H1 (cell line): ENCODE measurements at regions not wholly inside any gene's neighbourhood (a gene's known extent, or its start where the extent isn't known, plus 50 kb on each side); places are given as distances from the start of the nearest gene placed in this dataset.

Source experiments
- CTCF ChIA-PET: fragments of 300-600 bp; sonication (Branson Sonifier 250); formaldehyde crosslinking; loops from one replicate; lab custom pipeline; 2021; ENCODE audit not compliant: partially characterized antibody; lab: Charles Lee
- POLR2A ChIA-PET: fragments of 300-600 bp; sonication (Branson Sonifier 250); formaldehyde crosslinking; loops from one replicate; lab custom pipeline; 2021; ENCODE audit warnings: inconsistent platforms; ENCODE audit not compliant: partially characterized antibody; lab: Charles Lee
- DNase-seq, 2 experiments: peaks; one replicate each; pipeline versions ENCODE4 v3.0.0 to v3.0.0-alpha.2; 2010 to 2022; ENCODE audit warnings: low spot score in 2 of 2, low read depth in 1 of 2, mixed read lengths in 1 of 2
- FAIRE-seq: peaks from 2 replicates; lab custom pipeline; 2011; peaks lifted over from hg19 to GRCh38; lab: Jason Lieb, UNC
- H2AFZ ChIP-seq: 2 replicates; pipeline ENCODE4 v1.8.1; 2012; ENCODE audit warnings: low read length, inconsistent platforms
- H2AK5ac ChIP-seq: 2 replicates; pipeline ENCODE4 v1.6.1; 2013; ENCODE audit warnings: low read depth, low read length
- H2BK120ac ChIP-seq: replicated peaks from 2 replicates; pipeline ENCODE3; 2013; ENCODE audit warnings: low read depth, low read length, inconsistent platforms
- H2BK12ac ChIP-seq: 2 replicates; pipeline ENCODE4 v1.6.1; 2013; ENCODE audit warnings: low read depth, low read length
- H2BK15ac ChIP-seq: 2 replicates; pipeline ENCODE4 v1.6.1; 2013; ENCODE audit warnings: low read length
- H2BK20ac ChIP-seq: 2 replicates; pipeline ENCODE4 v1.6.1; 2013; ENCODE audit warnings: low read length
- H2BK5ac ChIP-seq: 2 replicates; pipeline ENCODE4 v1.6.1; 2013; ENCODE audit warnings: low read depth, low read length
- H3K14ac ChIP-seq: 2 replicates; pipeline ENCODE4 v1.6.1; 2013; ENCODE audit warnings: inconsistent platforms; ENCODE audit not compliant: insufficient read length
- H3K18ac ChIP-seq: 2 replicates; pipeline ENCODE4 v1.6.1; 2013; ENCODE audit warnings: low read length; ENCODE audit errors: extremely low read depth
- H3K23ac ChIP-seq: 2 replicates; pipeline ENCODE4 v1.6.1; 2013; ENCODE audit warnings: inconsistent platforms; ENCODE audit not compliant: insufficient read length
- H3K23me2 ChIP-seq: 2 replicates; pipeline ENCODE4 v1.6.1; 2013; ENCODE audit warnings: low read depth, low read length
- H3K27ac ChIP-seq: 2 replicates; pipeline ENCODE4 v1.6.1; 2011; ENCODE audit warnings: low read depth, low read length, inconsistent platforms
- H3K27me3 ChIP-seq, 4 experiments: replicated peaks in 1 of 4; 1 replicate in 1 of 4; 2 replicates in 3 of 4; pipeline versions ENCODE4 v1.6.1 to v1.8.1; 2011 to 2013; ENCODE audit warnings: low read length in 3 of 4, mild to moderate bottlenecking in 3 of 4, inconsistent platforms in 2 of 4, mixed read lengths in 2 of 4, moderate library complexity in 1 of 4; ENCODE audit not compliant: control insufficient read depth in 3 of 4, insufficient read depth in 3 of 4; ENCODE audit errors: extremely low read depth in 1 of 4
- H3K36me3 ChIP-seq, 4 experiments: 2 replicates each; pipeline versions ENCODE4 v1.6.1 to v1.8.1; 2011 to 2013; ENCODE audit warnings: mild to moderate bottlenecking in 4 of 4, low read length in 3 of 4, moderate library complexity in 2 of 4, control low read depth in 1 of 4, inconsistent platforms in 1 of 4; ENCODE audit not compliant: insufficient read depth in 4 of 4, control insufficient read depth in 2 of 4
- H3K4ac ChIP-seq: replicated peaks from 2 replicates; pipeline ENCODE3; 2013; ENCODE audit warnings: low read length, low read depth, mixed read lengths, inconsistent platforms; ENCODE audit not compliant: insufficient read length
- H3K4me1 ChIP-seq, 4 experiments: replicated peaks in 1 of 4; 1 replicate in 1 of 4; 2 replicates in 3 of 4; pipeline versions ENCODE4 v1.6.1 to v1.8.1; 2011 to 2013; ENCODE audit warnings: low read length in 3 of 4, inconsistent platforms in 2 of 4, mixed read lengths in 1 of 4; ENCODE audit not compliant: insufficient read depth in 4 of 4, control insufficient read depth in 3 of 4
- H3K4me2 ChIP-seq, 2 experiments: 2 replicates each; pipeline versions ENCODE4 v1.6.1 to v1.8.1; 2011 to 2013; ENCODE audit warnings: low read depth in 2 of 2, low read length in 2 of 2, control low read depth in 1 of 2, inconsistent platforms in 1 of 2, mild to moderate bottlenecking in 1 of 2; ENCODE audit not compliant: insufficient read depth in 1 of 2
- H3K4me3 ChIP-seq, 4 experiments: fragments of 200-600, 300-600 bp in 1 of 4; sonication (generic), shearing (Covaris generic), sonication (Bioruptor Twin) in 1 of 4; 2 replicates each; pipeline versions ENCODE4 v1.5.1 to v1.8.1; 2011 to 2016; ENCODE audit warnings: low read length in 4 of 4, low read depth in 3 of 4, control low read depth in 2 of 4, inconsistent platforms in 2 of 4, mild to moderate bottlenecking in 2 of 4, mixed read lengths in 1 of 4, moderate library complexity in 1 of 4; ENCODE audit not compliant: insufficient read depth in 2 of 4; ENCODE audit errors: extremely low read depth in 1 of 4
- H3K56ac ChIP-seq: replicated peaks from 2 replicates; pipeline ENCODE3; 2013; ENCODE audit warnings: low read depth, mild to moderate bottlenecking, mixed read lengths, low read length, inconsistent platforms; ENCODE audit not compliant: insufficient read length
- H3K79me1 ChIP-seq: 2 replicates; pipeline ENCODE4 v1.6.1; 2013; ENCODE audit warnings: low read depth, low read length, control low read depth
- H3K79me2 ChIP-seq, 2 experiments: 2 replicates each; pipeline versions ENCODE4 v1.6.1 to v1.8.1; 2012 to 2013; ENCODE audit warnings: low read length in 2 of 2, mild to moderate bottlenecking in 2 of 2, inconsistent platforms in 1 of 2; ENCODE audit not compliant: insufficient read depth in 2 of 2, control insufficient read depth in 1 of 2
- H3K9ac ChIP-seq, 4 experiments: replicated peaks in 1 of 4; 1 replicate in 1 of 4; 2 replicates in 3 of 4; pipeline versions ENCODE4 v1.6.1 to v1.8.1; 2011 to 2013; ENCODE audit warnings: low read depth in 3 of 4, low read length in 3 of 4, control low read depth in 2 of 4, mild to moderate bottlenecking in 2 of 4, moderate library complexity in 2 of 4, inconsistent platforms in 1 of 4; ENCODE audit errors: extremely low read depth in 1 of 4
- H3K9me3 ChIP-seq, 2 experiments: 2 replicates each; pipeline versions ENCODE4 v1.6.1 to v1.8.1; 2012 to 2013; ENCODE audit warnings: mild to moderate bottlenecking in 2 of 2, moderate library complexity in 2 of 2, control low read depth in 1 of 2, inconsistent platforms in 1 of 2, low read depth in 1 of 2, low read length in 1 of 2, mixed read lengths in 1 of 2; ENCODE audit not compliant: insufficient read depth in 2 of 2
- H4K20me1 ChIP-seq, 2 experiments: replicated peaks in 1 of 2; 2 replicates each; pipeline versions ENCODE3 to v1.8.1; 2011 to 2013; ENCODE audit warnings: inconsistent platforms in 2 of 2, low read length in 2 of 2, mild to moderate bottlenecking in 1 of 2; ENCODE audit not compliant: insufficient read depth in 2 of 2, control insufficient read depth in 1 of 2
- H4K5ac ChIP-seq: 2 replicates; pipeline ENCODE4 v1.6.1; 2013; ENCODE audit warnings: low read length, low read depth, mixed read lengths, inconsistent platforms; ENCODE audit not compliant: insufficient read length
- H4K8ac ChIP-seq: 2 replicates; pipeline ENCODE4 v1.8.0; 2013; ENCODE audit warnings: mild to moderate bottlenecking, moderate library complexity, low read length, inconsistent platforms; ENCODE audit not compliant: insufficient read depth; ENCODE audit errors: extremely low read depth
- H4K91ac ChIP-seq: replicated peaks from 2 replicates; pipeline ENCODE3; 2013; ENCODE audit warnings: low read length, mixed read lengths, inconsistent platforms; ENCODE audit not compliant: insufficient read length
- KDM1A ChIP-seq: fragments of 200-600, 300-600 bp; sonication (generic); IDR thresholded peaks from 2 replicates; pipeline ENCODE4 v1.7.1; 2016; ENCODE audit warnings: mild to moderate bottlenecking, low read length, borderline replicate concordance
- POU5F1 ChIP-seq: IDR thresholded peaks from 2 replicates; pipeline ENCODE4 v1.6.1; 2011; ENCODE audit warnings: low read depth, mild to moderate bottlenecking, low read length, moderate library complexity
- SP2 ChIP-seq: IDR thresholded peaks from 2 replicates; pipeline ENCODE4 v1.6.1; 2012; ENCODE audit warnings: mild to moderate bottlenecking, low read length, inconsistent platforms
- WGBS, 2 experiments: shearing (Covaris generic) in 1 of 2; methylation state at CpG; one replicate each; pipeline versions ENCODE4 v1.1.6 to v1.1.7; 2013 to 2015; ENCODE audit warnings: low lambda C conversion rate in 2 of 2, mixed read lengths in 2 of 2, inconsistent platforms in 1 of 2, low coverage in 1 of 2, missing lambda C conversion rate in 1 of 2; ENCODE audit not compliant: insufficient replicate concordance in 2 of 2, insufficient coverage in 1 of 2, insufficient read length in 1 of 2; ENCODE audit errors: extremely low coverage in 1 of 2, missing lambda C conversion rate in 1 of 2; 5-methylcytosine and 5-hydroxymethylcytosine counted together

- Histone ChIP-seq H3K27me3 (peaks cover 0 to 4% (median under 1%) of the 10 kb centered on the region in 4 experiments; a peak in 3 of 7 replicates), H2BK120ac (no peak overlapping the region), H4K91ac (no peak overlapping the region), H3K9ac (no peak overlapping the region), H3K4ac (no peak overlapping the region), H3K9me3 (no peaks in the 10 kb centered on the region), H2AK5ac (no peak overlapping the region), H2AFZ (no peak overlapping the region), H2BK5ac (no peak overlapping the region), H2BK15ac (no peak overlapping the region), H3K4me1 (no peaks in the 10 kb centered on the region), H4K5ac (no peak overlapping the region), H3K36me3 (no peaks in the 10 kb centered on the region), H3K79me1 (no peaks in the 10 kb centered on the region), H3K56ac (no peak overlapping the region), H3K27ac (no peak overlapping the region), H3K4me3 (no peak overlapping the region), H3K18ac (no peak overlapping the region), H2BK20ac (no peak overlapping the region), H2BK12ac (no peak overlapping the region), H3K23ac (no peak overlapping the region), H3K79me2 (no peaks in the 10 kb centered on the region), H3K14ac (no peak overlapping the region), H3K4me2 (no peak overlapping the region), H4K8ac (no peak overlapping the region), H4K20me1 (no peaks in the 10 kb centered on the region), H3K23me2 (no peaks in the 10 kb centered on the region; the same call in 1 of the 2 replicates)
- ChIA-PET CTCF (no interaction called here), POLR2A (no interaction called here)
- DNase-seq, result no peak
- FAIRE-seq, result no peak
- 71% methylated on average over 1 of the region's 1 CpG; no CpG with 5 or more reads in 1 of the 2 experiments for WGBS, 2 experiments
- TF ChIP-seq KDM1A, result no peak
- no peak for TF ChIP-seq POU5F1
- no peak for TF ChIP-seq SP2
These were observed 187.7 kb upstream of the CPHXL start for GRCh38 chr16:75913958-75914357.
